PC-9 (cell line): ENCODE measurements at regions not wholly inside any gene's neighbourhood (a gene's known extent, or its start where the extent isn't known, plus 50 kb on each side); places are given as distances from the start of the nearest gene placed in this dataset.

Source experiments
- BruUV-seq: library from RNA; stranded (reverse); fragments of 400-500 nt; replicated peaks from 2 replicates; lab custom pipeline; 2021; lab: Mats Ljungman, UMichigan
- CTCF ChIA-PET: fragments of 300-600 bp; sonication (Branson Sonifier 250); formaldehyde crosslinking; loops from one replicate; lab custom pipeline; 2022; ENCODE audit warnings: antibody characterized with exemption; lab: Charles Lee
- POLR2A ChIA-PET: fragments of 300-600 bp; sonication (Branson Sonifier 250); formaldehyde crosslinking; loops from one replicate; lab custom pipeline; 2022; ENCODE audit warnings: antibody characterized with exemption; ENCODE audit not compliant: unreplicated experiment; lab: Charles Lee
- DNase-seq, 2 experiments: peaks; one replicate each; pipeline versions ENCODE4 v3.0.0 to v3.0.0-alpha.2; 2015 to 2022; ENCODE audit warnings: mixed read lengths in 1 of 2
- H2AFZ ChIP-seq: fragments of 200-600 bp; sonication (generic); 2 replicates; pipeline ENCODE4 v1.8.1; 2017; ENCODE audit warnings: antibody characterized with exemption
- H3F3A ChIP-seq: fragments of 200-600 bp; sonication (generic); 2 replicates; pipeline ENCODE4 v1.8.1; 2017; ENCODE audit warnings: antibody characterized with exemption, mild to moderate bottlenecking, low read depth; ENCODE audit not compliant: insufficient read depth
- H3K27ac ChIP-seq: fragments of 200-600 bp; sonication (generic); 2 replicates; pipeline ENCODE4 v1.6.1; 2016; ENCODE audit warnings: mixed run types
- H3K27me3 ChIP-seq: fragments of 200-600 bp; sonication (generic); 2 replicates; pipeline ENCODE4 v1.6.1; 2016; ENCODE audit warnings: low read depth, mixed run types; ENCODE audit not compliant: insufficient read depth
- H3K36me3 ChIP-seq: fragments of 200-600 bp; sonication (generic); 2 replicates; pipeline ENCODE4 v1.6.1; 2016; ENCODE audit warnings: low read depth, mixed run types
- H3K4me1 ChIP-seq: fragments of 200-600 bp; sonication (generic); replicated peaks from 2 replicates; pipeline ENCODE4 v1.6.1; 2016; ENCODE audit warnings: mixed run types; ENCODE audit not compliant: insufficient read depth
- H3K4me2 ChIP-seq: fragments of 200-600 bp; sonication (generic); 2 replicates; pipeline ENCODE4 v1.6.1; 2017; ENCODE audit warnings: mixed run types
- H3K4me3 ChIP-seq: fragments of 200-600 bp; sonication (generic); 2 replicates; pipeline ENCODE4 v1.6.1; 2016; ENCODE audit warnings: mixed run types
- H3K79me2 ChIP-seq: fragments of 200-600 bp; sonication (generic); 2 replicates; pipeline ENCODE4 v1.6.1; 2017; ENCODE audit warnings: low read depth, mixed run types
- H3K9me2 ChIP-seq: fragments of 200-600 bp; sonication (generic); 2 replicates; pipeline ENCODE4 v1.8.1; 2017; ENCODE audit warnings: mild to moderate bottlenecking; ENCODE audit not compliant: insufficient read depth
- H3K9me3 ChIP-seq: fragments of 200-600 bp; sonication (generic); 2 replicates; pipeline ENCODE4 v1.8.1; 2016; ENCODE audit warnings: low read depth; ENCODE audit not compliant: insufficient read depth
- H4K20me1 ChIP-seq: fragments of 200-600 bp; sonication (generic); 2 replicates; pipeline ENCODE4 v1.8.1; 2017; ENCODE audit not compliant: insufficient read depth
- EZH2 ChIP-seq: fragments of 200-600 bp; sonication (generic); IDR thresholded peaks from 2 replicates; pipeline ENCODE4 v1.8.0; 2017; ENCODE audit warnings: antibody characterized with exemption, low read depth
- intact Hi-C: fragments of 100-400 bp; cut with micrococcal nuclease; formaldehyde crosslinking; loops from one replicate; pipeline ENCODE4 v1.10.0; 2022; ENCODE audit not compliant: unreplicated experiment
- TF ChIP-seq, protein P1 (sequence below): fragments of 200-600 bp; sonication (generic); conservative IDR thresholded peaks from 2 replicates; pipeline ENCODE4 v1.6.1; 2017; ENCODE audit warnings: mixed run types, antibody characterized with exemption, mild to moderate bottlenecking, moderate library complexity

DNA sequence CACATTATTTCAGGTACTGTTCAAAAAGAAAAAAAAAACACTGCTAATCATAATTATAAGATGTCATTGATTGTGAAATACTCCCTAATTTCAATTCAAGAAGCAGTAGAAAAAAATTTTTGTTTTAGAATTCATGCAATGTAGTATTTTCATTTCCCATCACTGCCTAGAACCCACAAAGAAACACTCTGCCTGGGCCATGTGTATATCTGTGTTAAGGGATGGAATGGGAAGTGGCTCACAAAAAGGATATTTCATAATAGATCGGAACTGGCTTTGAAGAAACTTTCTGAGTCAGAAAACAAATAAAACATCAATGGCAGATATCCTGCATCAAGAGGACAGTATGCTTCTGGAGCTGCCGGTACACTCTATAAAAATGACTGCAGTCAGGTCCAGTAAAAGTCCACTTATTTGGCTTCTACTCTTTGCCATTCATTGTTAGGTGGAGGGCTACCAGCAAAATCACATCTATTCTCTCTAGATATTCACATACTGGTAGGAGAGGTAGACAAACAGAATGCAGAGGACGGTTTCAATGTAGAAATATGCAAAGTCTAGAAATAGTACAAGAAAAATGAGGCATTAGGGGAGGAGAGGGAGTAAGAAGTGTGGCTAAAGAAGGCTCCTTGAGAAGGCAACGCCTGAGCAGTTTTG, 135.0 kb upstream of the TNFAIP3 start:
- no peaks in the 10 kb centered on the region for H3K27me3 ChIP-seq
- H3K4me3 ChIP-seq, result no peak overlapping the region
- no peaks in the 10 kb centered on the region for H3K9me2 ChIP-seq
- peaks cover 59% of the 10 kb centered on the region for H3K4me1 ChIP-seq
- BruUV-seq, result no TSS peak
- no peaks in the 10 kb centered on the region for H3K79me2 ChIP-seq
- H3K9me3 ChIP-seq, result no peaks in the 10 kb centered on the region
- TF ChIP-seq, protein P1, sequence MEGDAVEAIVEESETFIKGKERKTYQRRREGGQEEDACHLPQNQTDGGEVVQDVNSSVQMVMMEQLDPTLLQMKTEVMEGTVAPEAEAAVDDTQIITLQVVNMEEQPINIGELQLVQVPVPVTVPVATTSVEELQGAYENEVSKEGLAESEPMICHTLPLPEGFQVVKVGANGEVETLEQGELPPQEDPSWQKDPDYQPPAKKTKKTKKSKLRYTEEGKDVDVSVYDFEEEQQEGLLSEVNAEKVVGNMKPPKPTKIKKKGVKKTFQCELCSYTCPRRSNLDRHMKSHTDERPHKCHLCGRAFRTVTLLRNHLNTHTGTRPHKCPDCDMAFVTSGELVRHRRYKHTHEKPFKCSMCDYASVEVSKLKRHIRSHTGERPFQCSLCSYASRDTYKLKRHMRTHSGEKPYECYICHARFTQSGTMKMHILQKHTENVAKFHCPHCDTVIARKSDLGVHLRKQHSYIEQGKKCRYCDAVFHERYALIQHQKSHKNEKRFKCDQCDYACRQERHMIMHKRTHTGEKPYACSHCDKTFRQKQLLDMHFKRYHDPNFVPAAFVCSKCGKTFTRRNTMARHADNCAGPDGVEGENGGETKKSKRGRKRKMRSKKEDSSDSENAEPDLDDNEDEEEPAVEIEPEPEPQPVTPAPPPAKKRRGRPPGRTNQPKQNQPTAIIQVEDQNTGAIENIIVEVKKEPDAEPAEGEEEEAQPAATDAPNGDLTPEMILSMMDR, result no peak
- TF ChIP-seq EZH2, result no peak
- peak overlapping the region; percentile 39 for H3K4me2 ChIP-seq
- H3K36me3 ChIP-seq, result no peaks in the 10 kb centered on the region
- peak overlapping the region; percentile 49 for H3K27ac ChIP-seq
- ChIA-PET POLR2A (interaction anchor here (0.6 kb wide), 1 partner anchor 749 kb away, joined by 5 read pairs; no protein-coding TSS in a partner anchor), CTCF (no interaction called here)
- no peaks in the 10 kb centered on the region for H4K20me1 ChIP-seq
- DNase-seq, result peak in 1 of 2 experiments; percentile 87
- peaks cover 59% of the 10 kb centered on the region for H3F3A ChIP-seq
- intact Hi-C loops, result no loop called here
- H2AFZ ChIP-seq, result peak overlapping the region; percentile 10; the same call in 1 of the 2 replicates

DNA sequence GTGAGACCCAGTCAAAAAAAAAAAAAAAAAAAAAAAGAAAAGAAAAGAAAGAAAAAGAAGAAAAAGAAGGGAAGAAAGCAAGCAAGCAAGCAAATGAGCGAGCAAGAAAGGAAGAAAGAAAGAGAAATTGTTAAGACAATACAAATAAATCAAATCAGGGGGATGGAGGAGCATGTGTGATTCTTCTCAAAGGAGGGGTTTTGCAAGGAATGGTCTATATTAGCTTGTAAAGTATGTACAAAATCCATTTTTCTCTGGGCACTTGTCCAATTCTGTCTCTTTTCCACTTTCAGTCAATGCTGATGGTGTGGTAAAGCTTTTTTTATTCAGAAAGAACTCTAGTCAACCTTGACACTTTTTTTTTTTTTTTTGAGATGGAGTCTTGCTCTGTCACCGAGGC, 133.7 kb upstream of the TNFAIP3 start:
- Histone ChIP-seq H3K4me3 (no peak overlapping the region), H4K20me1 (no peaks in the 10 kb centered on the region), H3K36me3 (no peaks in the 10 kb centered on the region), H3K9me2 (no peaks in the 10 kb centered on the region), H3K27me3 (no peaks in the 10 kb centered on the region), H2AFZ (no peak overlapping the region), H3K4me2 (no peak overlapping the region), H3K79me2 (no peaks in the 10 kb centered on the region), H3F3A (peaks cover 46% of the 10 kb centered on the region), H3K27ac (no peak overlapping the region), H3K9me3 (no peaks in the 10 kb centered on the region), H3K4me1 (peaks cover 56% of the 10 kb centered on the region)
- CTCF ChIA-PET, result no interaction called here
- no TSS peak for BruUV-seq
- no peak for DNase-seq
- POLR2A ChIA-PET, result no interaction called here
- intact Hi-C loops, result no loop called here
- no peak for TF ChIP-seq EZH2
- TF ChIP-seq, protein P1, result no peak

DNA sequence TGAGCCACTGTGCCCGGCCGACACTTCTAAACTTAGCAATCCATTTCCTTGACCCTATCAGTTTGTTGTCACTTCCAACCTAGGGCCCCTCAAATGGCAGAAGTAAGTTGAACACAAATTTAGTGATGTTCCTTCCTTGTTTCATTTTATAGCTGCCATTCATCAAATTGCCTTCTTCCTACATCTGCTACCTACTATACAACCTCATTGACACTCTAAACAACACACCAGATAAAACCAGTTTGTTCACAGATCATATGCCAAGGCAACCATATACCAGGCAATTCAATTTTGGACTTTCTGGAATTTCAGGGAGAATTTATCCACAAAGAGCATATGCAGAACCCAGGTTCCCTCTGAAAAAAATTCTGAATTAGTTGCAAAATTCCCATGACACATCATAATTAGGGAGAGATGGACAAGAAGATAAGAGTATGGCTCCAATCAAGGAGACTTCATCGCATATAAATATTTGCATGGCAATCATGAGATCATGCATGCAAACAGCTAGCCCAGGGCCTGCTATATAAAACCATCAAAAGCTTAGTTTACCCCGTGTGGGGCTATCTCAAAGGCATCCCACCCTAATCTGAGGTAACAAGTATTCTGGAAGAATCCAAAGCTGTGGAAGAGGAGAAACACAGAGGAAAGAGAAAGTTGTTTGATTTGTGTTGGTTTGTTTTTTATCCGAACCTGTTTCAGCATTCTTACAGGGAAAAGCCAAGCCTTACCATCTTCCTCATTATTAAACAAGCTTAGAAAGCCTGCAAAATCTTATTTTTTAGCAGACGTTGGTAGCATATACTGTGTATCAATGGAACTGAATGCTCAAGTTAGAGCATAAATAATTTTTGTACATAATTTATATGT, 132.8 kb upstream of the TNFAIP3 start:
- H3K9me2 ChIP-seq, result no peaks in the 10 kb centered on the region
- CTCF ChIA-PET, result no interaction called here
- peaks cover 37% of the 10 kb centered on the region for H3F3A ChIP-seq
- no peak overlapping the region for H2AFZ ChIP-seq
- no peaks in the 10 kb centered on the region for H3K79me2 ChIP-seq
- H3K4me3 ChIP-seq, result no peak overlapping the region
- no peak for TF ChIP-seq EZH2
- TF ChIP-seq, protein P1, result no peak
- POLR2A ChIA-PET, result no interaction called here
- H3K36me3 ChIP-seq, result no peaks in the 10 kb centered on the region
- no peaks in the 10 kb centered on the region for H3K27me3 ChIP-seq
- no peak for DNase-seq
- H3K9me3 ChIP-seq, result no peaks in the 10 kb centered on the region
- intact Hi-C loops, result no loop called here
- no TSS peak for BruUV-seq
- peaks cover 48% of the 10 kb centered on the region for H3K4me1 ChIP-seq
- no peak overlapping the region for H3K27ac ChIP-seq
- no peak overlapping the region for H3K4me2 ChIP-seq
- H4K20me1 ChIP-seq, result no peaks in the 10 kb centered on the region
